ENCODE measurements at regions not wholly inside any gene's neighbourhood (a gene's known extent, or its start where the extent isn't known, plus 50 kb on each side); places are given as distances from the start of the nearest gene placed in this dataset.
"Not testable (repeated sequence)": the region's sequence is repeated elsewhere in the genome, so short reads cannot be mapped to it uniquely, and the experiment has no call there.

DNA sequence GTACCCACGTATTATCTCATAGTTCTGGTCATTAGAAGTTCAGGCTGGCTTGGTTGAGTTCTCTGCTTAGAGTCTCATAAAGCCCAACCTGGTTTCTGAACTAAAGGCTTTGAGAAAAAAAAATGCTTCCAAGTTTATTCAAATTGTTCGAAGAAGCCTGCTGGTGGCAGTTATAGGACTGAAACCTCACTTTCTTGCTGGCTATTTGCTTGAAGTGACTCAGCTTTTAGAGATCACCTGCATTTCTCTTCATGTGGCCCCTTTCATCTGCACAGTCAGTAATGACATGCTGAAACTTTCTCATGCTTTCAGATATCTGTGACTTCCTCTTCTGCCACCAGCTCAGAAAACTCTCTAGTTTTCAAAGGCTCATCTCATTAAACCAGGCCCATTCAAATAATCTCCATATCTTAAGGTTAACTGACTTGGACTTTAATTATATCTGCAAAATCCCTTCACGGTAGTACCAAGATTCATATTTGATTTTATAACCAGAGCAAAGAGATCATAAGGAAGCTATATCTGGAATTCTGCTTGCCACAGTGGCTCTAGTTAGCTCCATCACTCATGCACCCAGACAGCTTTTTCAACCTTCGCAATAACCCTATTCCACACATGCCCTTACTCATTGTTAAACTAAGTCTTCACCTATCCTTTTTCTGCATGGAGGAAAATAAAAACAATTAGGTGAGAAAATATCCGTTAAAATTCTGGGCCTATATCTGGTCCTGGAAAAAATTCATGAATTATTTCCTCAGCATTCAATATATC lies 433.8 kb upstream of the CBLB start:
- H3K9me3 ChIP-seq = no peaks in the 10 kb centered on the region
- ATAC-seq = no peak
- H3K27me3 ChIP-seq (ENCODE audit: low read depth) = no peaks in the 10 kb centered on the region
- H3K27ac ChIP-seq = no peak overlapping the region
- no peaks in the 10 kb centered on the region for H3K36me3 ChIP-seq
- H3K4me3 ChIP-seq = no peak overlapping the region
- DNase-seq = no peak
- intact Hi-C loops (cut with DNase I) = no loop called here
- TF ChIP-seq, protein P1, sequence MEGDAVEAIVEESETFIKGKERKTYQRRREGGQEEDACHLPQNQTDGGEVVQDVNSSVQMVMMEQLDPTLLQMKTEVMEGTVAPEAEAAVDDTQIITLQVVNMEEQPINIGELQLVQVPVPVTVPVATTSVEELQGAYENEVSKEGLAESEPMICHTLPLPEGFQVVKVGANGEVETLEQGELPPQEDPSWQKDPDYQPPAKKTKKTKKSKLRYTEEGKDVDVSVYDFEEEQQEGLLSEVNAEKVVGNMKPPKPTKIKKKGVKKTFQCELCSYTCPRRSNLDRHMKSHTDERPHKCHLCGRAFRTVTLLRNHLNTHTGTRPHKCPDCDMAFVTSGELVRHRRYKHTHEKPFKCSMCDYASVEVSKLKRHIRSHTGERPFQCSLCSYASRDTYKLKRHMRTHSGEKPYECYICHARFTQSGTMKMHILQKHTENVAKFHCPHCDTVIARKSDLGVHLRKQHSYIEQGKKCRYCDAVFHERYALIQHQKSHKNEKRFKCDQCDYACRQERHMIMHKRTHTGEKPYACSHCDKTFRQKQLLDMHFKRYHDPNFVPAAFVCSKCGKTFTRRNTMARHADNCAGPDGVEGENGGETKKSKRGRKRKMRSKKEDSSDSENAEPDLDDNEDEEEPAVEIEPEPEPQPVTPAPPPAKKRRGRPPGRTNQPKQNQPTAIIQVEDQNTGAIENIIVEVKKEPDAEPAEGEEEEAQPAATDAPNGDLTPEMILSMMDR (IDR thresholded peaks at IDR 0.05) = no peak
- H3K4me1 ChIP-seq = no peaks in the 10 kb centered on the region

- Histone ChIP-seq H3K27ac (no peak overlapping the region), H3K27me3 (ENCODE audit: low read depth) (no peaks in the 10 kb centered on the region), H3K4me3 (no peak overlapping the region), H3K4me1 (no peaks in the 10 kb centered on the region), H3K36me3 (no peaks in the 10 kb centered on the region), H3K9me3 (no peaks in the 10 kb centered on the region)
- TF ChIP-seq, protein P1 (IDR thresholded peaks at IDR 0.05) = no peak
- DNase-seq = no peak
- no peak for ATAC-seq
- intact Hi-C loops (cut with DNase I) = no loop called here
Measured at GRCh38 chr3:106303766-106304165, 435.0 kb upstream of the CBLB start.

- ATAC-seq = no peak
- no peaks in the 10 kb centered on the region for H3K4me1 ChIP-seq
Measured at GRCh38 chr3:106305127-106305526, 436.3 kb upstream of the CBLB start.

DNA sequence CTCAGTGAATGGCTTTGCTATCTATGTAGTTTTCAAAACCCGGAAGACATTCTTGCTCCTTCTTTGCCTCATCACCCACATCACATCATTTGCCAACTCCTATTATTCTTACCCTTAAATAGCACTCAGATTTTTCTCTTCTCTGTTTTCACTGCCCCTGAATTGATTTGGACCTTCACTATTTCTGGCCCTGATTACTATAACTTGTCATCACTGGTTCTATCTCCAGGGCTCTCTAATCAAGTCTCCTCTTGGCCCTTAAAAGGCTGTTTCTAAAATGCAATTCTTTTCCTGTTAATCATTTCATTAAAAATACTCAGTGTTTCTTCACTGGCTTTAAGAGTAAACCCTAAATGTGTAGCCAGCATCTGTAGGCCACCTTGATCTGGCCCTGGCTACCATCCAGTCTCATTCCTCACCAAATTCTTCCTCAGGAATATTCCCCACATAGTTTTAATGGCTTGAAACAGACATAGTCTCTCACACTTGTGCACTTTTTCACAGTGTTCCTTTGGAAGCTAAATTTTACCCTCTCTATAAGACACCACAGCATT lies 437.1 kb upstream of the CBLB start:
- ATAC-seq (no peak), DNase-seq (no peak)
- Histone ChIP-seq H3K9me3 (no peaks in the 10 kb centered on the region), H3K36me3 (no peaks in the 10 kb centered on the region), H3K4me1 (no peaks in the 10 kb centered on the region), H3K27ac (no peak overlapping the region), H3K4me3 (no peak overlapping the region), H3K27me3 (ENCODE audit: low read depth) (no peaks in the 10 kb centered on the region)
- TF ChIP-seq, protein P1 (IDR thresholded peaks at IDR 0.05) = no peak
- intact Hi-C loops (cut with DNase I) = no loop called here

More at GRCh38 chr3:106305127-106305526, 436.3 kb upstream of the CBLB start:
- Histone ChIP-seq H3K27me3 (ENCODE audit: low read depth) (no peaks in the 10 kb centered on the region), H3K4me3 (no peak overlapping the region), H3K9me3 (no peaks in the 10 kb centered on the region), H3K27ac (no peak overlapping the region), H3K36me3 (no peaks in the 10 kb centered on the region)
- intact Hi-C loops (cut with DNase I) = no loop called here
- no peak for DNase-seq
- TF ChIP-seq, protein P1 (IDR thresholded peaks at IDR 0.05) = no peak

GRCh38 chr3:106309274-106309673 lies 440.5 kb upstream of the CBLB start:
- no peak for ATAC-seq
- Histone ChIP-seq H3K27ac (no peak overlapping the region), H3K27me3 (ENCODE audit: low read depth) (no peaks in the 10 kb centered on the region), H3K4me3 (no peak overlapping the region), H3K4me1 (no peaks in the 10 kb centered on the region), H3K36me3 (no peaks in the 10 kb centered on the region), H3K9me3 (no peaks in the 10 kb centered on the region)
- intact Hi-C loops (cut with DNase I) = no loop called here
- no peak for DNase-seq
- TF ChIP-seq, protein P1 (IDR thresholded peaks at IDR 0.05) = no peak

- H3K4me1 ChIP-seq; H3K9me3 ChIP-seq; H3K27me3 ChIP-seq (ENCODE audit: low read depth); H3K27ac ChIP-seq; ATAC-seq; H3K36me3 ChIP-seq; intact Hi-C loops (cut with DNase I); DNase-seq; H3K4me3 ChIP-seq: not testable (repeated sequence)
Measured at GRCh38 chr3:106309798-106310197, 441.0 kb upstream of the CBLB start.

All from lower lobe of right lung (tissue), 2 donors.